OCI-M2 (cell line): ENCODE measurements at regions not wholly inside any gene's neighbourhood (a gene's known extent, or its start where the extent isn't known, plus 50 kb on each side); places are given as distances from the start of the nearest gene placed in this dataset.
"Not testable (repeated sequence)": the region's sequence is repeated elsewhere in the genome, so short reads cannot be mapped to it uniquely, and the experiment has no call there.

ENCODE experiments used
- DNase-seq: peaks from one replicate; lab custom pipeline; 2025; ENCODE audit not compliant: unreplicated experiment; lab: John Stamatoyannopoulos, UW

DNA sequence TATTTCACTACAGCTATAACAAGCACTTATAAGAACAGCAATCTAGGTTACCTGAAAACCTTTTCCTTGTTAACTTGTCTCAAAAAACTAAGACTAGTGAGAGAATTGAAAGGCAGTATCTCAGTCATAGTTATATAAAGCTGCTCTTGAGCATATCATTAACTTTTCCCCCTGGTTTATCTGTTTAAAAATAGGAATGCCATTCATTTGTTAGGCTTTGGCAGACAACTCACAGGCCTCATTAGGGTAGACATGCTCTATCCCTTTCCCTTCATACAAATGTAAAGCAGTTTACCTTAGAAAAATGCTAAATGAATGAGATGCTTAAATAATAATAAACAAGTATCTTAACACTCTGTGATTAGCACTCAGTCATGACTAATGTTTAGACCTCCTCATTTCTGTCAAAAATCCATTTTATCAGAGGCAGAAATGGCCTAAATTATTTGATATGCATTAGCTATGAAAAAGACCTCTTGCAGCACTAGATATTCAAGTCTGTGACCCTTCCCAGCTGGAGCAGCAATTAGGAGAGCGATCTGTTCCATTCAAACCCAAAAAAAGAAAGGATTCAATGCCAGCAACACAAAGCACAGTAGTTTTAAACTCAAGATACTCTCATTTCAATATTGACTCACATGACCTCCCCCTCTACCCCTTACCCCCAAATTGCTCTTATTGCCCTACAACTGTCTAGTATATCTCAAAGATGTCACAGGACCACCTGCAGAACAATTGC, 1578.8 kb upstream of the WWC1 start:
- no peak for DNase-seq

DNA sequence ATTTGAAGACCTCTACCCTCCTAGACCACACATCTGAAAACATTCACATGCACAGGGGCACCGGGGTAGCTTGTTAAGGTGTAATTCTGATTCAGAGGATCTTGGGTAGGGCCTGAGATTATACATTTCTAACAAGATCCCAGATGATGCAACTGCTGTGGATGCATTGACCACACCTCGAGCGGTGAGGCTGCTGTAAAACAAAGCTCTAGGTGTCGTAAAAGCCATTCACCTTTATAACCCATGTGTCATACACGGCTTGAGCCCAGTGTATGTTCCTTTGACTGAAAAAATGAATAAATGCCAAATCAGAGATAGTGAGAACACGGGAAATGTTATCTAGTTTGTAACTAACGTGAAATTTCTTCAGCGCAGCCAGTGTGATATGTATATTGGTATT, 1578.2 kb upstream of the WWC1 start:
- DNase-seq: no peak

DNA sequence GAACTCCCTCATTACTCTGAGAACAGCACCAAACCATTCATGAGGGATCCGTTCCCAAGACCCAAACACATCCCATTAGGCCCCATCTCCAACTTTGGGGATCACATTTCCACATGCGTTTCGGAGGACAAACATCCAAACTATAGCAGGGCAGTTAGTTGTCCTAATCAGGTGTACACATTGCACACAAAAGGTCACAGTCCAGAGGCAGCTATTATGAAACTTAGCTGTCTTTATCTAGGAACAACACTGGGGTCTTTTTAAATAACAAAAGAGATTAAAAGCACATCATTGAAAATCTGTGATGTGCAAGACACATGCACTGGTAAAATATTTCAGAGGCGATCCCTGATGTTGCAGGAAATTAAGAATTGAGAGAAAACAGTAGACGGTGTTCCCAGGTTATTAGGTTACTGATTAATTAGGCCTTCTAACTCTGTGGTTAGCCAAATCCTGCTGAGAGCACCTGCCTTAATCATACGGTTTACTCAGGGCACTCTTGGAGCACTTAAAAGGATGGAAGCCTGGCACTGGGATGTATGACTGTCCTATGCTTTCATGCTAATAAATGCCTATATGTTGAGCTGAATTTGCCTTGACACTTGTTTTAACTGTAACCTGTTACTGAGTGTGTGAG, 1574.5 kb upstream of the WWC1 start:
- DNase-seq: no peak

DNA sequence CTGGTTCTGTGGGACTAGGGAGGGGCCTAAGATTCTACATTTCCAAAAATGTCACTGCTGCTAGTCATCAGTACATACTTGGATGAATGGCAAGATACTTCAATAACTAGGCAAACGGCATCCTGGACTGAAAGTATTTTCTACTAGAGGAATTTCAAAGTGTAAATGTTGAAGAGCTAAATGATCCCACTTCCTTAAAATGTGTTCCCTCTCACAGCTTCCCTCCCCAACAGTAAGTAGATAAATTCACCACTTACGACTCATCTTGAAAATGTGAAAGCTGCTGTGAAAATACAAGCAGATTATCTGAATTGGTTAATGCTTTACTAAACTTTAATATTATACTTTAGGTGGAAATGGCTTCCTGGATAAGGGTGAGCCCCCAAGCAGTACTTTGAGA, 1571.5 kb upstream of the WWC1 start:
- DNase-seq: no peak

DNA sequence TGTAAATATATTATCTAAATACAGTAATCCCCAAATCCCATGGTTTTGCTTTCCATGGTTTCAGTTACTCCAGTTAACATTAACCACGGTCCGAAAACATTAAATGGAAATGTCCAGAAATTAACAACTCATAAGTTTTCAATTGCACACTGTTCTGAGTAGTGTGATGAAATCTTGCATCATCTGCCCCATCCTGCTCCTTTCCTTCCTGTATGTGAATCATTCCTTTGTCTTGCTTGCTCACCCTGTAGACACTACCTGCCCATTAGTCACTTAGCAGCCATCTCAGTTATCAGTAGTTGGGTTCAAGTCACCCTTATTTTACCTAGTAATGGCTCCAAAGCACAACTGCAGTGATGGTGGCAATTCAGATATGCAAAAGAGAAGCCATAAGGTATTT, 1568.5 kb upstream of the WWC1 start:
- DNase-seq: no peak

DNA sequence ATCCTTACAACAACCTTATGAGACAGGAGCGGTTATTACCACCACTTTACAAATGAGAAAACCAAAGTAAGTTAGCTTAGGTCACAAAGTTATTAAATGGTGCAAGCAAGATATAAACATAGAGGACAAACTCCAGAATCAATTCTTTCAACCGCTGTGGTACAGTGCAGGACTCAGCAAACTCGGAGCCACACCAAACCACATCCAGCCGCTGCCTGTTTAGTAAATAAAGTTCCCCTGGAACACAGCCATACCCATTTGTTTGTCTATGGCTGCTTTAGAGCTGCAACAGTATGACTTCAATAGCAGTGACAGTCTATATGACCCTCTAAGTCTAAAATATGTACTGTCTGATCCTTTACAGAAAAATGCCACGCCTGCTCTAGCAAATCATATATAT, 1567.2 kb upstream of the WWC1 start:
- DNase-seq: no peak

DNA sequence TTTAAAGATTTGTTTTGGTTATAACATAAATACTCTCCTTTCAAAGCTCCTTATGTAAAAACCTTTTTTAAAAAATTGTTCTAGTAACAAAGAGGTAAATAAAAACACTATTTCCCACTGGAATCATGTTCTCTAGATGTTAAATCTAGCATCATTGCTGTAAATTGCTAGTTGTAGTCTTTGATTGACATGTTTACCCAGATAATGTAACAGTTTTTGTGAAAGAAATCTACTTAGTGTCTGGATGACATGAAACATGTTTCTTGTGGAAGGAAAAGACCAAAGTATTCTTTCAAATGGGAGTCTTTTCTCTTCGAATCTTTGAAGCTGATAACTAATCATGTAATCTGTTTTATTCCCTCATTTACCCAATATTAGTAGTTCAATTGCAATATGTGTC, 1565.9 kb upstream of the WWC1 start:
- DNase-seq: no peak

DNA sequence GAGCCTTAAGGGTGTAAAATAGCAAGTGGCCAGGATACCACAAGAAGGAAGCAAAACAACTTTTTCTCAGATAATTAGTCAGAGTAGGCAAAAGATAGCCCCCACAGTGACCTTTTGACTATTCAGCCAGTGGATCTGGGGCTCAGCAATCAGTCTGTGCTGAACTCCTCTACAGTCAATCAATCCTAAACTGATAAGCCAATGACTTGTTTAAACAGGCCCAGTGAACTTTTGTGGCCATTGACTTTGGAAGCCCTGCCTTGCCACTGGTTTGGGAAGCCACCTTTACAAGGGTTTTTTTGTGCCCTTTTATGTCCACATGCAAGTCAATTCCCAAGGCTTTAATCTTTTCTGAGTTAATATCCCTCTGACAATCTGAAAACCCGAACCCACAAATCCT, 1565.0 kb upstream of the WWC1 start:
- DNase-seq: no peak

DNA sequence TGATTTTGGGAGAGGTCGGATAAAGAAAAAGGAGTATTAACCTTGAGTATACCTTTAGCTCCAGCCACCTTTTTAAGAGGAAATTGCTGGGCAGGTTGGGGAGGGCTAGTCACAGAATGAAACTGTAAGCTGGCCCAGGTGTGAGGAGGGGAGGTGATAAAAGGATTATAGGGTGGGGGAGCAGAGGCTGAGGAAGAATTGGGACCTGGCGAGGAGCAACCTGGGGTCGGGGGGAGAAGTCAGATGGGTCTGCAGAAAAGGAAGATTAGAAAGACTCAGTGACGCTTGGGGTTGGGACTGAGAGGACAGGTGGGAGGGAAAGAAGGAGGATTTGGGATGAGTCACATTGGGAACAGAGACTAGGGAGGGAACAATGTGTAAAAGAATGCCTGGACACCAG, 1548.5 kb upstream of the WWC1 start:
- DNase-seq: not testable (repeated sequence)

DNA sequence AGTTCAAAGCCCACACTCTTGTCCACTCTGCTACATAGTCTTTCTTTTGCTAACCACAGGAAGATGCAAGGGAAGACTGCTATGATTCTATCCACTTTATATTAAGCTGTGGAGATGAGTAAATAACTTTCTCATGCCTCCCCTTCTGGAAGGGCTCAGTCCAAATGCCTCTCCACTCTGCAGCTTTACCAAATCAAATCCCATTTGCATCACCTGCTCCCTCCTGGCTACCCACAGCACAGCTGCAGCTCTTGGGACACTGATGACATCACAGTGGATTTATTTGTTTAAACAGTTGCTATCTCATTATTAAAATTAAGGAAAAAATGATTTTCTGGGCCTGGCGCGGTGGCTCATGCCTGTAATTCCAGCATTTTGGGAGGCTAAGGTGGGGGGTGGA, 1544.9 kb upstream of the WWC1 start:
- no peak for DNase-seq

DNA sequence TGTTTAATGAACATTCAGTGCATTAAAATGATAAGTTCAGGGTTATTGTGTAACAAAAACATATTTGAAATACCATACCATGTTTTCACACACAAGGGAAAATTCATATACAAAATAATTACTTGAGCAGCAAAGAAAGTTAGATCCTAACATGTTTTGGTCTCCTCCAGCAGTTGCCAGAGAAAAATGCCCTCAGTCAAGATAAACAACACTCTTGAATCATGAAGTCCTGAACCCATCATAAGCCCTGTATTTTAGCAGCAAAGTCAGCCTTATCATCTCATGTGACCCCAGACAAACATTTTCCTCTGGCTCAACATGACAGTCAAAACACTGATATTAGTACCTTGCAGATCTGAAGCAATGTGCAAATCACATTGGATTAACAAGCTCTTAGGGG, 1541.1 kb upstream of the WWC1 start:
- no peak for DNase-seq

DNA sequence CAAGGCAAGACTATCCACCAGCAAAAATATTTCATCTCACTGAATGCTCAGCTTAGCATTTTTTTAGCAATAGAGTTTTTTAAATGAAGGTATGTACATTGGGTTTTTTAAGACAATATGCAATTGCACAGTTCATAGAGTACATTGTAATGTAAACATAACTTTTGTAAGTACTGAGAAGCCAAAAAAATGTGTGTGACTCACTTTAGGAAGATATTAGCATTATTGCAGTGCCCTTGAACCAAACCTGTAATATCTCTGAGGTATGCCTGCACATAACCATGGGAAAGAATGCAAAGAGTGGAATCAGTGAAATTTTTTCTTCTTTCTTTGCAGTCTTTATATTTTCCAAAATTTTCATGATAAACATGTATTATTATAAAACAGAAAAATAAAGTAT, 1533.3 kb upstream of the WWC1 start:
- DNase-seq: no peak

DNA sequence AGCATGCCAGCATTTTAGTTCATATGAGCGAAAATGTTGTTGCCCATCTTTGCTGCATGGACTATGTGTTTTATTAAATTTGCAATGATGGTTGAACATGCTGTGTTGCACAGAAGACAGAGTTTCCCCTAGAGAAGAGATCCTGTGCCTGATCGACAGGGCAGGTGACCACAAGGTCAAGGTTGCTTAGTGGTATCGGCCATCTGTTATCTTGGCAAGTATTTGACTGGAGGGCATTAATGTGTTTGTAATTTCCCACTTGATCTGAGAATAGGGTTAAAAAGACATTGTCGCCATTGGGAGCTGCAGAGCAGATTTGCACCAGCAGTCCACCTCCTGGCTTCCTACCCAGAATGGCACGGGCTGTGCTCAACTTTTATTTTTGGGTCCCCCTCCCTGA, 1523.6 kb upstream of the WWC1 start:
- DNase-seq: no peak

DNA sequence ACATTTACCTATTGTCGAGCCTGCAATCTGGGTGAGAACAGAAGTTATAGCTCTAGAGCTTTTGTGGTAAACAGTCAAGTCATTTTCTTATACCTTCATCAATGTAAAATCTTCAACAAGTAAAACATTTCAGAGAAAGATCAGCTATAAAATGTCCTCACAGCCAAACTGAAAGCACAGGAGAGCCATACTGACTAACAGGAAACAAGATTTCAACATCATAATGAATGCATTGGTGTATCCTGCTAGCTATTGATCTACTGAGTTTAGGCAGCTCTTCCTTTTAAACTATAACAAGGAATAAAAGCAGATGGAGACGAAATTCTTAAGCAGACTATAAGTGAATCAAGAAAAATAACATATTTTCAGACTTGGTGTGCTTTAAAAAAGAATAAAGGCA, 1522.9 kb upstream of the WWC1 start:
- DNase-seq: no peak

DNA sequence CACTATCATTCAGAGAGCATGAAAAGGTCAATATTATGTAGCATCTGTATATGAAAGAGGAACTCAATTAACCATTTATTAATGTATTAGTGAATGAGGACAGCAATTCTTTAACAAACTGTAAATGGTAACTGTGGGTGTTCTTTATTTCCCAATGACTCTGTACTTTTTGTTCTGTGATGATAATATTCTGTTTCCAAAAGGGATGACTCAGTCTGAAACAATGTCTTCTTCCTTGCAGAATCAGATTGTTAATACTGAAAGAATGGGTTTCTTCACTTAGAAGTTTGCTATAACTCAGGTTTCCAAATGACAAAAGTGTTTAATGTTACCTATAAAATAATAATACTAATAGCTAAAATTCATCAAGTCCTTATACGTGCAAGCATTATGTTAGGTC, 1518.7 kb upstream of the WWC1 start:
- DNase-seq: no peak

DNA sequence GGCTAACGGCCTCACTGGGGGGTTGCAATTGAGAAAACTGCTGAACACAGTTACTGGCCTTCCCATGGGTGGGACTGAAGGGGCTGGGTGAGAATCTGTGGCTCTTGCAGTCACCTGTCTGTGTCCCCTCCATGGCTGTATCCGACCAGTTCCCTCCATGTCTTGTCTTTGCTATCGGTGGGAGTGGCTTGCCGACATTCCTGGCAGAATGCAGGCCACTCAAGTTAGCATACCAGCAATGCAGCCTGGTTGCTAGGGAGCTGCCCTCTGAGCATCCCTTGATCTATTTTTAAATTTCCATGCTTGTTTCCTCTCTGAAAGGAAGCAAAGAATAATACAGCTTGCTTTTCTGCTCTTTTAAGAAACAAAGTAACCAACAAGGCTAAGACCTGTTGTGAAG, 1509.7 kb upstream of the WWC1 start:
- no peak for DNase-seq

DNA sequence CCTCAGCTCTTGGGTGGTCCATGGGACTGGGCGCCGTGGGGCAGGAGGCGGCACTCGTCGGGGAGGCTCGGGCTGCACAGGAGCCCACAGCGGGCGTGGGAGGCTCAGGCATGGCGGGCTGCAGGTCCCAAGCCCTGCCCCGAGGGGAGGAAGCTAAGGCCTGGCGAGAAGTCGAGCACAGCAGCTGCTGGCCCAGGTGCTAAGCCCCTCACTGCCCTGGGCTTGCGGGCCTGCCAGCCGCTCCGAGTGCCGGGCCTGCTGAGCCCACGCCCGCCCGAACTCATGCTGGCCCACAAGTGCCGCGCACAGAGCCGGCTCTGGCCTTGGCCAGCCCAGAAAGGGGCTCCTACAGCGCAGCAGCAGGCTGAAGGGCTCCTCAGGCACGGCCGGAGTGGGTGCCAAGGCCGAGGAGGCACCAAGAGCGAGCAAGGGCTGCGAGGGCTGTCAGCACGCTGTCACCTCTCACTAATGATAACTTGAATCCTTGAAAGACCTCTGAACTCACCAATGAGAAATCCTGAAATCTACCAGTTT, 1506.8 kb upstream of the WWC1 start:
- no peak for DNase-seq

DNA sequence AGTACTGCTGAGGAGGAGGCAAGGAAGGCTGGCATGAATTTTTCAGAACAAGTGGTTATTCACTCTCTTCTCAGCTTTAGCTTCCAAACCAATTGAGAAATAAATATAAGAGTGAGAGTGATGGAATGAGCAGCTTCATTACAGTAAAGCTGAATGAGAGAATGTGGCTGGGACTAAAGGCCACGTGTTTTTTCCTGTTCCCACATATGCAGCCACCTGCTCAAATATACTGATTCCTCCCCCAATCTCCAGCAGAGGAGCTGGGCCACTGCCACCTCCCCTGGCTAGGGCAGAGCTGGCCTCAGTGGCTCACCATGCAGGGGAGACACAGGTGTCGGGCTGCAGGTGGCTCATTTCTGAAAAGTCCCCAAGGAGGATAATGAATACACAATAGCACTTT, 1505.3 kb upstream of the WWC1 start:
- DNase-seq: no peak

DNA sequence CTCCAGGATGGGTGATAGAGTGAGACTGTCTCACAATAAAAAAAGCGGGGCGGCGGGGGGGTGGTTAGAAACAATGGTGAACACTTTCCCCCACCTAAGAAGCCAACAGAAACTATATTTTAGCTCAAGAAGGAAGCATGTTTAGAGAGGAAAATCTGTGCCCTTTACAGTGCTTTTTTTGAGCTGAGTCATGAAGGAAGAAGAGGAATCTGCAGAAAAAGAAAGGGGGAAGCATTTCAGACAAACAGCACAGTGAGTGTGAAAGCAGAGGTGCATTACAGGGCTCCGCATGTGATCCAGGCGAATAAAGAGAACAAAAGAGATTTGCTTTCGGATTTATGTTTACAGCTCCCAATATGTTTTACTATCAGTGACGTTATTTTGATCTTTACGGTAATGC, 1504.6 kb upstream of the WWC1 start:
- DNase-seq: no peak

DNA sequence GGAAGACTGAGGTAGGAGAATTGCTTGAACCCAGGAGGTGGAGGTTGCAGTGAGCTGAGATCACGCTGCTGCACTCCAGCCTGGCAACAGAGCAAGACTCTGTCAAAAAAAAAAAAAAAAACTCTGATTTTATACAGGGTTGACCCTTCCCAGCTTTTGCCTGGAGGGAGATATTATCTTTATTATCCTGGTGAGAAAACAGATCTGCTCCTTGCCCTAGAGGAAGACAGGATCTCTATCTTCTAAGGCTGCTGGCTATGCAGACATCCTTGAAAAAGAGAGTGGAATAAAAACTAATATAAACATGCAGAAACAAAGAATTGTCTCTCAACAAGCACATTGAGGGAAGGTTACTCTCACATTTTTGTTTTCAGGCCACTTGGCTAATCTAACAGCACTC, 1503.4 kb upstream of the WWC1 start:
- no peak for DNase-seq

DNA sequence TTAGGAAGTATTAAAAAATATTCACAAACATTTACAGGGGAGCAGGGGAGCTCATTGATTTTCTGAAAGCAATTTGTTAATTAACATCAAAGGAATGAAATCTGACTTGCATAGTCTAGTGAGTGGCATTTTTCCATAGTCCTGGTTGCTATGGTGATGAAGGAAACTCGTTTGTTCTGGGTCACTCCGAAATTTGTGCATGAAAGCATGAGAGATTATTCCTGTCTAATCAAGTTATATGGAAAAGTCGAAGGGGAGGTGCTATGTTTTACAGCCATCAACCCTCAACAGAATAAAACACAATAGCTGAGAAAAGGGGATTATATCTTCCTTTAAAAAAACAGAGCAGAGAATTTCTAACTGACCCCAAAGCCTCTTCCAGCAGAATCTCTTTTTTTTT, 1495.7 kb upstream of the WWC1 start:
- DNase-seq: no peak

DNA sequence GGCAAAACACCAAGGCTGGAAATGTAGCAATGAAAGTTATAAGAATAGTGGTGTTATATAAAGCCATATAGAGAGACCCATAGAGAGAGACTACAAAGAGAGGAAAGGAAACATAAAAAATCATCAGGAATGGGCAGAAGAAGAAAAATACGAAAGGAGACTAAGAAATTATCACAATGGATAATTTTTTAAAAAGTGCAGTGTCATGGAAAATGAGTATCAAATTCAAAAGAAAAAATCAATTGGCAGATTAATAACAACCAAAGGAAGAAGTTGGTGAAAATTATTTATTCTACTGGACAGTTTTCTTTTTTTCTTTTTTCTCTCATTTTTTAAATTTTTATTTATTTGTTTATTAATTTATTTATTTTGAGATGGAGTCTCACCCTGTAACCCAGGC, 1488.4 kb upstream of the WWC1 start:
- no peak for DNase-seq

DNA sequence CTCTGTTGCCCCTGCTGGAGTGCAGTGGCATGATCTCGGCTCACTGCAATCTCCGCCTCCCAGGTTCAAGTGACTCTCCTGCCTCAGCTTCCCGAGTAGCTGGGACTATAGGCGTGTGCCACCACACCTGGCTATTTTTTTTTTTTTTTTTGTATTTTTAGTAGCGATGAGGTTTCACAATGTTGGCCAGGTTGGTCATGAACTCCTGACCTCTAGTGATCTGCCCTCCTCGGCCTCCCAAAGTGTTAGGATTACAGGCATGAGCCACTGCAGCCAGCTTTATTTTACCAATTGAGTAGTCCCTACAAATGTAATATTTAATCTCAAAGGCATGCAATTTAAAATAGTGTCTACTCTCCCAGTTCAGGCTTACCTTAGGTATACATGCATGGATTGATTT, 1487.2 kb upstream of the WWC1 start:
- not testable (repeated sequence) for DNase-seq
